AG10803 (cell line): ENCODE measurements at regions not wholly inside any gene's neighbourhood (a gene's known extent, or its start where the extent isn't known, plus 50 kb on each side); places are given as distances from the start of the nearest gene placed in this dataset.

ENCODE experiments used
- DNase-seq: peaks from one replicate; pipeline ENCODE4 v3.0.0; 2010; ENCODE audit warnings: low read depth
- H3K4me3 ChIP-seq: 2 replicates; pipeline ENCODE4 v1.5.1; 2011; ENCODE audit warnings: mild to moderate bottlenecking, low read length, control low read depth
- TF ChIP-seq, protein P1 (sequence below): conservative IDR thresholded peaks from 2 replicates; pipeline ENCODE4 v1.5.1; 2011; ENCODE audit warnings: mild to moderate bottlenecking, low read length, control low read depth, inconsistent platforms

DNA sequence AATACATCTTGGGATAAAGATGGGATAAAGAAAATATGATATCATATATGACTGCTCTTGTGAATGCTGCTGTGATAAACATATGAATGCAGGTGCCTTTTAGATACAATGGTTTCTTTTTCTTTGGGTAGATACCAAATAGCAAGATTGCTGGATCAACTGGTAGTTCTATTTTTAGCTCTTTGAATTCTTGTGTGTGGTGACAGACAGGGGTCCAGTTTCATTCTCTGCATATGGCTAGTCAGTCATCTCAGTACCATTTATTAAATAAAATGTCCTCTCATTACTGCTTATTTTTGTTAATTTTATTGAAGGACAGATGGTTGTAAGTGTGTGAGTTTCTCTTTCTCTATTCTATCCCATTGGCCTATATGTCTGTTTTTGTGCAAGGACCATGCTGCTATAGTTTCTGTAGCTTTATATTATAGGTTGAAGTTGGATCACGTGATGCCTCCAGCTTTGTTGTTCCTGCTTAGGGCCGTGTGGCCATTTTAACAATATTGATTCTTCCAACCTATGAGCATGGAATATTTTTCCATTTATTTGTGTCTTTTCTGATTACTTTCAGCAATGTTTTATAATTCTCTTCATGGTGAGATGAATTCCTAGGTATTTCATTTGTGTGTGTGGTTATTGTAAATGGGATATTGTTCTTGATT lies 1089.8 kb upstream of the CADM2 start:
- DNase-seq = no peak
- no peak overlapping the region for H3K4me3 ChIP-seq
- TF ChIP-seq, protein P1, sequence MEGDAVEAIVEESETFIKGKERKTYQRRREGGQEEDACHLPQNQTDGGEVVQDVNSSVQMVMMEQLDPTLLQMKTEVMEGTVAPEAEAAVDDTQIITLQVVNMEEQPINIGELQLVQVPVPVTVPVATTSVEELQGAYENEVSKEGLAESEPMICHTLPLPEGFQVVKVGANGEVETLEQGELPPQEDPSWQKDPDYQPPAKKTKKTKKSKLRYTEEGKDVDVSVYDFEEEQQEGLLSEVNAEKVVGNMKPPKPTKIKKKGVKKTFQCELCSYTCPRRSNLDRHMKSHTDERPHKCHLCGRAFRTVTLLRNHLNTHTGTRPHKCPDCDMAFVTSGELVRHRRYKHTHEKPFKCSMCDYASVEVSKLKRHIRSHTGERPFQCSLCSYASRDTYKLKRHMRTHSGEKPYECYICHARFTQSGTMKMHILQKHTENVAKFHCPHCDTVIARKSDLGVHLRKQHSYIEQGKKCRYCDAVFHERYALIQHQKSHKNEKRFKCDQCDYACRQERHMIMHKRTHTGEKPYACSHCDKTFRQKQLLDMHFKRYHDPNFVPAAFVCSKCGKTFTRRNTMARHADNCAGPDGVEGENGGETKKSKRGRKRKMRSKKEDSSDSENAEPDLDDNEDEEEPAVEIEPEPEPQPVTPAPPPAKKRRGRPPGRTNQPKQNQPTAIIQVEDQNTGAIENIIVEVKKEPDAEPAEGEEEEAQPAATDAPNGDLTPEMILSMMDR = no peak

DNA sequence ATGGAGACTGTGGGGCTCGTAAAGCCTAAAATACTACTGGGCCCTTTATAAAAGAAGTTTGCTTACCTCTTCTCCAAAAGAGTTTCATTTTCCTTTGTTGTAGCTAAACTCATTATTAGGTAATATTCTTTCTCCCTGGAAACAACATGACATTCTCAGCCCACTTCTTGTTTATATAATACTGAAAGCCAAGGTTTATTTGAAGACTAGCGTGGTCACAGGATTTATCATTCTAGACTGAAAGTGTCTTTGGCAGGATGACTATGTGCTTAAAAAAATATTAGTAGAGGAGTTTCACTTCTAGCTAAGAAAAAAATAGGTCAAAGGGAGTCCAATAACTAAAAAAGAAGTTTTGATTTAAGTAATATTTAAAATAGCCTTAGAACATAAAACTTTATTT lies 1085.2 kb upstream of the CADM2 start:
- no peak for DNase-seq

DNA sequence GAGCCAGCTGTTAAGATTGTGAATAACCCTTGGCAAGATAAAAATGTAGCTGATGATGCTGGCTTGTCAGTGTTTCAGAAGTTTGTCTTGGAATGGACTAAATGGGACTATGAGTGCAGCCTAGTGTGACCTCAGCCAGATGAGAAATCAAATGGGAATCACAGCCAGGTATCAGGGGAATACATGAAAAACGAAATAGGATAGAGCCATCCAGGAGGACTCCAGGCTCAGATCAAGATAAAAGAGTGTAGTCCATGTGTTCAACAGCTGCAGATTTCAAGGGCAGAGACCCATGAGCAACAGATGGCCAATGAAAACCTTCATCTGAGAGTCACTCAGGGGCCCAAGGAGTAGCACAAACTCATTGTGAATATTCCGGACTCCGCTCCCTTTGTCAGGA lies 1080.9 kb upstream of the CADM2 start:
- H3K4me3 ChIP-seq = no peak overlapping the region
- TF ChIP-seq, protein P1 = no peak
- no peak for DNase-seq

More for the DNA sequence above, 1085.2 kb upstream of the CADM2 start:
- no peak overlapping the region for H3K4me3 ChIP-seq
- TF ChIP-seq, protein P1 = no peak

DNA sequence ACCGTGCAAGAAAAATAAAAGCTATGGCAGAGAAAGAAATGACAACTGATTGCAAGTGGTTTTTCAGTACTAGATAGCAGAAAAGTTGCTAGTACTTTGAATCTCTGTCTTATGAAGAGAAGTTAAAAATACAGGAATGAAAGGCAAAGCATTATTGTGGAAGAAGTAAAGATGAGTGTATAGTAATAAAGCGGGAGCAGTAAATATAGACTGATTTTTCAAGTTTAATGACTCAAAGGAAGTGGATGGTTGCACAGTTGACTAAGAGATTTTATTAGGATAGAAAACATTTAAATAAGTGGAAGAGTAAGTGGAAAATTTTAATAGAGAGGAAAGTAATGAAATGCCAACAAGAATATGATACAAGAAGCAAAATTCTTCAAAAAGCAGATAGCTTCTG lies 1076.1 kb upstream of the CADM2 start:
- TF ChIP-seq, protein P1 = no peak
- no peak overlapping the region for H3K4me3 ChIP-seq
- no peak for DNase-seq

DNA sequence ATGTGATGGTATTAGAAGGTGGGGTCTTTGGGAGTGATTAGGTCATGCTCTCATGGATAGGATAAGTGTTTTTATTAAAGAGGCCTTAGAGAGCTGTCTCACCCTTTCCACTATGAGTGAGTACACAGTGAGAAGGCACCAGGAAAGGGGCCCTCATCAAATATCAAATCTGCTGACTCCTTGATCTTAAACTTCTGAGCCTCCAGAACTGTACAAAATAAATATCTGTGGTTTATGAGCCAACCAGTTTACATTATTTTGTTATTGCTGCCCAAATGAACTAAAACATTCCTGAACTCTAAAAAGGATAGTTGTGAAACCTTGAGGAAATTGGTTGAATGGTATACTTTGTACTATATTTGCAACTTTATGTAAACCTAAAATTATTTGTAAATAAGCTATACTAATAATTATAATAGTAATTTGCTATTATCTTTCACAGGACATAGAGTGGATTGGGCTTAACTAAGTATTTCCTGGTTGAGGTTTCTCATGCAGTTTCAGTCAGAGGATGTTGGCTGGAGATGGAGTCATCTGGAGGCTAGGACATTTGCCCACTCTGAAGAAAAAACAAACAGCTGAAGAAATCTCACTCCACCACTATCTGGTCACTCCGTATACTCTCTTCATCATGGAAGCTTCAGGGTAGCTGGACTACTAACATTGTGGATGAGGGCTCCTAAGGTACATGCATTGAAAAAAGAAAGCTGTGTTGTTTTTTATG lies 1068.6 kb upstream of the CADM2 start:
- DNase-seq = no peak
- H3K4me3 ChIP-seq = no peak overlapping the region
- TF ChIP-seq, protein P1 = no peak

DNA sequence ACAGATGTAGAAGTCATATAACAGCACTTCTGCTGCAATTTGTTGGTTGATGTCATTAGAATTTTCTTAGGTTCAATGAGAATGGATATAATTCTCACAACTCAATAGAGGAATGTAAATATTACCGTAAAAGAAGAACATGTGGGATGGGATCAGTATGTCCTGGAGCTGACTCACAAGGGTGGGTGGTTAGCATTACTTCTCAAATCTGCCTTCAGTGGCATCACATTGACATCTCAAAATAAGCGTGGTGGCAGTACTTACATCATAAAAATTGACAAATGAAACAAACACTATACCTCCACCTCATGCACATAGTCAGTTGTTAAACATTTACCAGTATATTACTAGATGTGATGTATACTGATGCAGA lies 1068.0 kb upstream of the CADM2 start:
- TF ChIP-seq, protein P1 = no peak
- H3K4me3 ChIP-seq = no peak overlapping the region
- DNase-seq = no peak

DNA sequence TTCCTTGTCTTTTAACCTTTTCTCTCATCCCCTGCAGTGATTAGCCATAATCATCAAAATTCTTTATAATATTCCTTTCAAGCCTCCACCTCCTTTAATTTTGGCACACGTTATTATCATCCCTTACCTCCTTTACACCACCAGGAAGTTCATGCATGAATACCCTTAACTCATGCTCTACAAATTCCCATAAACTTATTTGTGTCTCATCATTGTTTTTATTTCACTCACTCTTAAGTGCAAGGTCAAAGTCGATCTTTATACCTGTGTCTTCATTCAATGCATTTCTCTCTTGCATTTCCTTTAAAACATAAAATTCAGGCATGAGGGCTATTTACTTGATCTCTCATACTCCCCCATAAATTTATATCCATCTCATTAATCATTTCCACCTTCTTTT lies 1064.6 kb upstream of the CADM2 start:
- no peak for DNase-seq
- TF ChIP-seq, protein P1 = no peak
- no peak overlapping the region for H3K4me3 ChIP-seq
